ENCODE measurements at regions not wholly inside any gene's neighbourhood (a gene's known extent, or its start where the extent isn't known, plus 50 kb on each side); places are given as distances from the start of the nearest gene placed in this dataset.
"Not testable (repeated sequence)": the region's sequence is repeated elsewhere in the genome, so short reads cannot be mapped to it uniquely, and the experiment has no call there.

- no peak for DNase-seq
Measured at GRCh38 chr21:20016435-20017005, 981.7 kb upstream of the NCAM2 start.

- no peak for DNase-seq
Measured at GRCh38 chr21:20020026-20020425, 978.2 kb upstream of the NCAM2 start.

- no peak for DNase-seq
Measured at GRCh38 chr21:20023193-20023592, 975.0 kb upstream of the NCAM2 start.

DNA sequence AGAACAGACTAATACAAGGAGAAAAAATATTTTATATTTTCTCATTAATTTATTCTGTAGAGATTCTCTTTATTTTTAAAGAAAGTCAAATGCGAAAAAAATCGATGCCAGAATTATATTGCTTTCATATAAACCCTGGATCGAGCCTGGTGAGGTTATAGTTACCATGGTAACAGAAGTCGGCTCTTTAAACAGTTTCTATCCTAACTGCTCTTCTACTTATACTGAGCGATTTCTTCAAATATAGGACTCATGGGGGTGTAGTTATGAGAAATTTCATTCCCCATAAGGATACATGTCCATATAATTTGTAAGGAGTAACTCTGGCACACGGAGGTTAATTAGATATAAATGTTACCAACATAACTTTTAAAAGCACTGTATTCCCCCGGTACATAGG, 973.5 kb upstream of the NCAM2 start:
- no peak for DNase-seq

DNA sequence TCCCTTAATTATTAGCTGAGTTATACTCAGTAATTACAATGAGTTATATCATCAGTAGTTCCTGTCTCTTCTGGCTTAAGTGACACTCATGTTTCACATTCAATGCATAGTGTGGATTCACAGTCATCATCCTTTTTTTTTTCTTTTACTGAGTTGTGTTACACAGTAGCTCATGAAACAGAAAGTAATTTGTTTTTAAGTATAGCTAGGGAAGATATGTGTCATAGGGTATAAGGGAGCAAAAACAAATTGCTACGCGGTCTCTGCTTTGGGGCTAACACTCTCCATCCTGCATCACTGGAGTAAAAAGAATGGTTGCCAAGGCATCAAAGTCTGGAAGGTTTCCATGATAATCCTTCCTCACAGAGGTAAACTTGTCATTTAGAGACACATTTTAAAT, 971.7 kb upstream of the NCAM2 start:
- no peak for DNase-seq

DNA sequence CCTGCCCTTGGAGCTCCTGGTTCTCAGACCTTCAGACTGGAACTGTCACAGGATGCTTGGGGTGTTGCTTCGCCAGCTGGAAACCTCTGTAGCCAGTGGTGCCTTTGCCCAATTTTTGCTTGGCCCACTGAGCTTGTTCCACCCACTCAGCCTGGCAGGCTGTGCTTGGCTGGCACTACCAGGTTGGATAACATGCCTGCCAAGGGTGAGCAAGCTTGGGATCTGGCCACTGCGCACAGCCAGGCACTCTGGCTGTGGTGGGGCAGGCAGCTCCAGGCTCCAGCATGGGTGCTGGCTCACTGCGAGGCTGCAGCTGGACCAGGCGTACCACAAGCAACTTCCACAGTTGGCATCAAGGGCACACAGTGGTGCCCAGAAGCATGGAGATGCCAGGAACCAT, 967.8 kb upstream of the NCAM2 start:
- DNase-seq = no peak

DNA sequence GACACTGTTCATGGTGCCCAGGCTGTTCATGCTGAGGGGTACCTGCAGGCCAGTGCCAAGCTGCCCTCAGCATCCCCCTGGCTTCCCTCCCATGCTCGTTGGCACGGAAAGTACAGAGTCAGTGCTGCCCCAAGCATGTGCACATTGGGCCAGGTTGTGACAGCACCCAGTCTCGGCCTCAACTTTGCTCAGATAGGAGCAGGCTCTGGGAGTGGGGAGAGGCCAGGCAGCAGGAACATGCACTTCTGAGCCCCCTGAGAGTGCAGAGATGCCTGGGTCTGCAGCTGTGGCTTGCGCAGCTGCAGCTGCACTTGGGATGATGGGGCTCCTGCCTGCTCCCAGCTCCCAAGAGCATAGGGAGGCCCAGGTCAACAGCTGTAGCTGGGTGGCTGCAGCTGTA, 966.4 kb upstream of the NCAM2 start:
- DNase-seq = no peak

DNA sequence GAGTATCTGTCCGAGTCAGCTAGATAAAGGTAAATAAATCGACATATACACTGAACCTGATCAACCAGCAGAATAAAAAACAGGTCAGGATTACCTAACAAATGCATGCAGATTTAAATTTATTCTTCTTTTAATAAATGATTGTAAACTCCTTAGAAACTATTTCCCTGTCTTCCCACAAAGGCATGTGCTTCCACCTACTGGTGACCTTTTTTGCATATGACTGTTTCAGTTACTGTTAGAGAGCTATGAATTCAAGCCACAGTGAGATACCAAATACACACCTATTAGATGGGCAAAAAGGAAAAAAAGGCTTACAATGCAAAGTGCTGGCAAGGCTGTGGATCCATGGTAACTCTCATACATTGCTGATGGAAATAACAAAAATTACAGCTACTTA, 957.4 kb upstream of the NCAM2 start:
- DNase-seq = no peak

GRCh38 chr21:20045197-20045596, 953.0 kb upstream of the NCAM2 start:
- DNase-seq = no peak

- not testable (repeated sequence) for DNase-seq
Measured at GRCh38 chr21:20048130-20048837, 949.9 kb upstream of the NCAM2 start.

GRCh38 chr21:20083336-20083735, 914.9 kb upstream of the NCAM2 start:
- DNase-seq = no peak

DNA sequence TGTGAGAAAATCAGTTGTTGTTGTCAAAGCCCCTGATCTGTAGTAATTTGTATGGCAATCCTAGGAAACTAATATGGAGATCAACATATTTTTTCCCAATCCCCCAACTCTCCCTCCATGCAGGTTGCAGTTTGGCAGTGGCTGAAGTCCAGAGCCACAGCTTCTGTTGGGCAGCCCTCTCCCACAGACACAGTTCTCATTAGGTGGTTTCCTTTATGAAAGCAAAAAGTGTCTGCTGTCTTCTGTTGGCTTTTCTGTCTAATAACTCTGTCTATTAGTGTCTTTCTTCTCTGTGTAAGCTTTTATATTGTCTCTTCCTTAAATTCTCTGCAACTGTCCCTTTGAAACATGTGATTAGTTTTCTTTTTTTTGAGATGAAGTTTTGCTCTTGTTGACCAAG, 914.3 kb upstream of the NCAM2 start:
- DNase-seq = no peak

DNA sequence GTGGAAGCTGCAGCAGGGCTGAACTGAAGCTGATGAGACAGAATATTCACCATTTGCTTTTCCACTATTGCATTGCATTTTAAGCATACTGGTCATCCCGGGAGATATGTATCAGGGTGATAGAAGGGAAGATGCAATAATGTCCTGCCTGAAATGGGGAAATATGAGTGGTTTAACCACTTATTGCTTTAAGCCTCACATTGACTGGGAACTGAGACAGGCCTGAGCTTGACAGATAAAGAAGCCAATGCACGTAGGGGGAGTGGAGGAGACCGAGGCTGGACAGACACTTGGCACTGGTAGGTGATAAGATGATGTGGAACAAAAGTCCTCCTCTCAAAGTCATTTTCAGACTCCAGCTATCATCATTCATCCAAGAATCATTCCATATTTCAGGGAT, 911.7 kb upstream of the NCAM2 start:
- no peak for DNase-seq

GRCh38 chr21:20106368-20106767, 891.8 kb upstream of the NCAM2 start:
- DNase-seq = no peak

DNA sequence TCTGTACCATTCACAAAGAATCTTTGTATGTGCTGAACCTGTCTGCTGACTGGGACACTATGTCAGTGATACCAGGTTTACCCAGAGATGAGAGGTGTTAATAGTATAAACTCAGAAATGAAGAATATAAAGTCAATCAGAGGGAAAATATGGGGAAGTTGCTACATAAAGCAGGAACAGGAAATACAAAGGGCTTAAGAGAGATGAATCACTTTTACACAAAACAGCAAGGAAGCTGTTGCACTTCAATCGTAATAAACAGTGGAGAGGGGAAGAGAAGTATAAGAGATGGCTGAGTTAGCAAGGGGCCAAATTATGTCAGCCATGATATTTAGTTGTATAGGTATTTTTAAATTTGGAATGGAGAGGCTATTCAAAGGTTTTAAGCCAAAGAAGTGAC, 890.2 kb upstream of the NCAM2 start:
- DNase-seq = no peak

- DNase-seq = no peak
Measured at GRCh38 chr21:20108976-20109540, 889.2 kb upstream of the NCAM2 start.

- DNase-seq = no peak
Measured at GRCh38 chr21:20110368-20110767, 887.8 kb upstream of the NCAM2 start.

DNA sequence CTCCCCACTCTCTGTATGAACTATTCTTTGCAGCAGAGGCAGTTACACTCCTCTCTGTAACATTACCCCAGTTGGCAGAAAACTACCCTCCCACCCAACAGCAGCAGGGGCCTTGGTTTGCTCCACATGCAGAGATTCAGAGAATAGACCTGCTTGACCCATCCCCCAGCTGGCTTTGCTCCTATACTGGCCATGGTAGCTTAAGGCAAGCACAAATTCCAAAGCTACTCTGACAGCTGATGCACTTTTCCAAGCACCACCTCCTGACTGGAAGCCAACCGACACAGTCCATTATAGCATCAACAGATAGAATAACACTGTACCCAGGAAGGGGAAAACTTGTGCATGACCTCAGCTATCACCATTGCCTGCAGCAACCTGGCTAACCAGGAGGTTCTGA, 846.5 kb upstream of the NCAM2 start:
- no peak for DNase-seq

DNA sequence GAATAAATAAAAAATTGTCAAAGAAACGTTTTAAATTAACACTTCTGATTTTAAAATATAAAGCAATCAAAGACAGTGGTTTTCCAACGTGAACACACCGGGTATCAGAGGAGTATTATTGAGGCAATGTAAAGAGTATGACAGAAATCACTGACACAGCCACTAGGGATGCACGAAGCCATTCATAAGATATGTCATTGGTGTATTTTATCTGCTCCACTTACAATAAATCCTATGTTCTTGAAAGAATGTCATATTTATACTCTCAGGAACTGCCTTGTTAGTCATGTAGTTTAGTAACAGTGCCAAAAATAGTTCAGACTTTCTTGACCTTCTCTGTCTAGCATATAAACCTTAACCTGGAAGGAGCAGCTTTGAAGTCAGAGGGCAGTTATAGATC, 835.0 kb upstream of the NCAM2 start:
- DNase-seq = no peak

DNA sequence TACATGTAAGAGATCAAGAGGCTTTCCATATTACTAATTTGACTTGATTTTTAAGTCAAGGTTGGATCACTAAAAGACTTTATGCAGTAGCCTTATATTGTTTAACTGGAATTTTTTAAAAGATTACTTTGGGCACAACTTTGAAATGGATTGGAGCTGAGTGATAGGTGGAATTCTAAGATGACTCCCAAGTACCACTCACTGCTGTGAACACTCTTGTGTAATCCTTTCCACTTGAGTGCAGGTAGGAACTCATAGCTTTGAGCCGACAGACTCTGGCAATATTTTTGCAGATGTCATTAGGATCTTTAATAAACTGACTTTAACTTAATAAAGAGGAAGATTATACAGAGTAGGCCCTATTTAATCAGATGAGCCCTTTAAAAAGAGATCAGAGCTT, 831.1 kb upstream of the NCAM2 start:
- DNase-seq = no peak

DNA sequence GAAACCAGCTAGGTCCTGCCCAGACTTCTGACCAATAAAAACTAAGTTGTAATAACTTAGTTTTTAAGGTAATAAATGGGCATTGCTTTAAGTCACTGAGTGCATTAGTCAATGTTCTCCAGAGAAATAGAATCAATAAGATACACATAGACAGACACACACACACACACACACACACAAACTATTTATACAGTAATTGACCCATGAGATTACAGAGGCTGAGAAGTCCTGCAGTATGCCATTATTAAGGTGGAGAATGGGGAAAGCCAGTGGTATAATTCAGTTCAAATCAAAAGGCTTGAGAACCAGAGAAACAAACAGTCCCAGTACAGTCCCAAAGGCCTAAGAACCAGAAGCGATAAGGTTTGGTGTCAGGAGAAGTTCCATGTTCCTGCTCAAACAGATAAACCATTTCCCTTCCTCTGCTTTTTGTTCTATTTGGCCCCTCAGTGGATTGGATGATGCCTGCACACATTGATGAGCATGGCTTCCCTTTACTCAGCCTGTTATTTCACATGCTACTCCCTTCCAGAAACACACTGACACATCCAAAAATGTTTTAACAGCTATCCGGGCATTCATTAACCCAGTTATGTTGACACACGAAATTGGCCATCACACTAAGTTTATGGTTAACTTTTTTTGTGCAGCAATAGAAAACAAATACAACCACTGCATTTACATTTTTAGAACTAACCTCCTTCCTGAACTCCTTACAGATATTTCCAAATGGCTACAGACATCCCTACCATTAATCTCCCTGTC, 828.2 kb upstream of the NCAM2 start:
- DNase-seq = no peak

GRCh38 chr21:20186186-20186585, 812.0 kb upstream of the NCAM2 start:
- no peak for DNase-seq

DNA sequence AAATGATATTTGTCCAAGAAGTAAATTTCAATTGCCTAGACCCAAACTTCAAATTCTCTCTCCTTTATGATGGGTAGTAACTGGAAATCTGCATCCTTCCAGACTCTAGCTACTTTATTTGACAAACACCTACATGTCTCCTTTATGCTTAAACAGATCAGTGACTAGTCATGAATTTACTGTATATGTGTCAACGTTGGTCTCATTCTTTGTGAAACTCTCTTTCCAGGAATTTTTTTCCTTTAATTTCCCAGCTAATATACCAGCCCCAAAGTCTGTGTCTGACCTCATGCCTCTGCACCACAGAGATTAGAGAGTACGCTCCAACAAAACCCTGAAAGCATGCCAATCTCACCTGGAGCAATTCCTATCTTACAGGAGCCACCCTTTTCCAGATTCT, 811.2 kb upstream of the NCAM2 start:
- DNase-seq = no peak

DNA sequence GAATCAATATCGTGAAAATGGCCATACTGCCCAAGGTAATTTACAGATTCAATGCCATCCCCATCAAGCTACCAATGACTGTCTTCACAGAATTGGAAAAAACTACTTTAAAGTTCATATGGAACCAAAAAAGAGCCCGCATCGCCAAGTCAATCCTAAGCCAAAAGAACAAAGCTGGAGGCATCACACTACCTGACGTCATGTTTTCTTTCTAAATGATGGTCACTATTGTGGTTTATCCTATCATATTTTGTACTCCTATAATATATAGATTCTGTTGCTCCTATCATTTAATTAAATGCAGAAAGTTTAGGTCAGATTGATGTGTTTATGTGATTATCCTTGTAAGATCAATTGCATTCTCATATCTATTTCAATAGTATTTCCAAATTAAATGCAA, 796.9 kb upstream of the NCAM2 start:
- not testable (repeated sequence) for DNase-seq
